Neural progenitor cell (in vitro differentiated cells): ENCODE measurements at regions not wholly inside any gene's neighbourhood (a gene's known extent, or its start where the extent isn't known, plus 50 kb on each side); places are given as distances from the start of the nearest gene placed in this dataset.

Experiments
- EZH2 ChIP-seq: fragments of 200-600 bp; sonication (generic); IDR thresholded peaks from 2 replicates; pipeline ENCODE4 v1.6.1; 2017; ENCODE audit warnings: antibody characterized with exemption, mild to moderate bottlenecking, moderate library complexity
- EZH2phosphoT487 ChIP-seq: fragments of 200-600 bp; sonication (generic); IDR thresholded peaks from 2 replicates; pipeline ENCODE4 v1.6.1; 2017; ENCODE audit warnings: antibody characterized with exemption
- TF ChIP-seq, protein P1 (sequence below): fragments of 200-600 bp; sonication (generic); IDR thresholded peaks from 2 replicates; pipeline ENCODE4 v1.5.1; 2017; ENCODE audit warnings: antibody characterized with exemption, mild to moderate bottlenecking

DNA sequence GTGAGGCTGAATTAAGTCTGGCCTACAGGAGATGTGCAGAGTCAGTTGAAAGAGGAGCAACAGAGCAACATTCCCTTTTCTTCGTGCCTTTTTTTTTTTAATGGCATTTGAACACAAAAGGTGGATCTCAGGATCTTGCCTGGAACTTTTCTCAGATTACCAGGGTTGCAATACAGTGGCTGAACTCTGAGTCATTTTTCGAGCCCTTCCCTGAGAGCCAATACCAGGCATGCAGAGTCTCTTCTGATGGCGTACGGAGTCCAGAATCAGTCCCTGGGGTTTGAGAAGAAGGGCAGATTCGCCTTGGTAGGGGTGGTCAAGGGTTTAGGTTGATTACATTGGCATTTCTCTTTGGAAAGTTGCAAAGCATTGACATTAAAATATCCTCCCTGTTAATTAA, 271.5 kb downstream of the GAS1 start:
- TF ChIP-seq, protein P1, sequence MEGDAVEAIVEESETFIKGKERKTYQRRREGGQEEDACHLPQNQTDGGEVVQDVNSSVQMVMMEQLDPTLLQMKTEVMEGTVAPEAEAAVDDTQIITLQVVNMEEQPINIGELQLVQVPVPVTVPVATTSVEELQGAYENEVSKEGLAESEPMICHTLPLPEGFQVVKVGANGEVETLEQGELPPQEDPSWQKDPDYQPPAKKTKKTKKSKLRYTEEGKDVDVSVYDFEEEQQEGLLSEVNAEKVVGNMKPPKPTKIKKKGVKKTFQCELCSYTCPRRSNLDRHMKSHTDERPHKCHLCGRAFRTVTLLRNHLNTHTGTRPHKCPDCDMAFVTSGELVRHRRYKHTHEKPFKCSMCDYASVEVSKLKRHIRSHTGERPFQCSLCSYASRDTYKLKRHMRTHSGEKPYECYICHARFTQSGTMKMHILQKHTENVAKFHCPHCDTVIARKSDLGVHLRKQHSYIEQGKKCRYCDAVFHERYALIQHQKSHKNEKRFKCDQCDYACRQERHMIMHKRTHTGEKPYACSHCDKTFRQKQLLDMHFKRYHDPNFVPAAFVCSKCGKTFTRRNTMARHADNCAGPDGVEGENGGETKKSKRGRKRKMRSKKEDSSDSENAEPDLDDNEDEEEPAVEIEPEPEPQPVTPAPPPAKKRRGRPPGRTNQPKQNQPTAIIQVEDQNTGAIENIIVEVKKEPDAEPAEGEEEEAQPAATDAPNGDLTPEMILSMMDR: no peak
- TF ChIP-seq EZH2: no peak
- TF ChIP-seq EZH2phosphoT487: no peak
